DMS153 treated with DMSO at 0.1 percent for 48 hours (cell line): ENCODE measurements at regions not wholly inside any gene's neighbourhood (a gene's known extent, or its start where the extent isn't known, plus 50 kb on each side); places are given as distances from the start of the nearest gene placed in this dataset.

Source experiments
- DNase-seq: peaks from one replicate; lab custom pipeline; 2025; ENCODE audit not compliant: unreplicated experiment; lab: John Stamatoyannopoulos, UW

DNA sequence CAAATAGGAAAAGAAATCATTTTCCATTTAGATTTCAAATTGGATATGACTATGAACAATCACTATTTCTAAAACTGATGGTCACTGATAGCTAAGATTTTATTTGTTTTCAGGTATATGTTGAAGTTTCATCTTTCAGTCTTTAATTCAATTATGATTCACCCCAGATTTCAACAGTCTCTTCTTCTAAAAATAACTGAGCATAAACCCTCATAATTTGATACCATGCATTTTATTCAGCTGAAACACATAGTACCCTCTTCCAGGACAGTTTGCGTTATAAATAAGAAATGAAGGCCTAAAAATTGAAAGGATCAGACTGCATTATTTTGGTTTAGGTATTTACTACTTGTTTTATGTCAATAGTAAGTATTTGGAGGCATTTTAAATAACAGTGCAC lies 428.5 kb upstream of the NBEA start:
- no peak for DNase-seq

DNA sequence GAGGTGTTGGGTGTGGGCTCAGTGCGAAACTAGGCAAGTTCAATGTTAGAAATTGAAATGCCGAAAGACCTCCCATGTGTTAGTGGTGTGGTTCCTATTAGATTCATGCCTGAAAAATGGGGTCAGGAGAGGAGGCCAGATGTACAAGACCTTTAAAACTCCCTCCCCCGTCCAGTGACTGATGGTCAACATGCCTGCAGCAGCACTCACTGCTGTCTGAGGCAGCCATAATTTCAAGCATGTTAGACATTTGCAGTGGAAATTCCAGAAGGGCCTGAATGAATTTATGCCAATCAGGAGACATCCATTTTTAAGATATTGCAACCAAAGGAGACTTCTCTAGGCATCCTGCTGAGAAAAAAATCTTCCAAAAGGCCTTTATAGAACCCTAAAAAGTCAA lies 426.9 kb upstream of the NBEA start:
- DNase-seq: no peak

DNA sequence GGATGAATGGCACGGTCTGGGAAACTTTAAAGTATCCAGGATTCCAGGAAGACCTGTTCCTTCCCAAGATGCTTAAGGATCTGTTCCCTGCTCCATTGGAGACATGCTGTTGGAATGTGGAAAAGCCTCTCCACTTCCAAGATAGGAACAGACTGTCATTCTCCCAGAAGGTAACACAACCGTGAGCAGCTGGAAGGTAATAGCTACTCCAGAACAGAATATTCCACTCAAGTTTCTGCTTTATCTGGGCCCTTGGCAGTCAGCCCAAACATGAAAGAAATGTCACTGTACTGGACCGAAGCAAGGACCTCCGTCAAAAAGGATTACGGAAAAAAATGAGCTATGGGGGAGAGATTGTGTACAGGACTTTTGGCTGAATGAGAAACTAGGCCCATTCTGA lies 420.9 kb upstream of the NBEA start:
- no peak for DNase-seq

- DNase-seq: no peak
Measured at GRCh38 chr13:34522808-34523207, 419.3 kb upstream of the NBEA start.

GRCh38 chr13:34523406-34523805 lies 418.7 kb upstream of the NBEA start:
- no peak for DNase-seq

GRCh38 chr13:34533941-34534340 lies 408.1 kb upstream of the NBEA start:
- DNase-seq: no peak

GRCh38 chr13:34542321-34542720 lies 399.7 kb upstream of the NBEA start:
- DNase-seq: no peak

- DNase-seq: no peak
Measured at GRCh38 chr13:34543836-34544235, 398.2 kb upstream of the NBEA start.

GRCh38 chr13:34545461-34545860 lies 396.6 kb upstream of the NBEA start:
- DNase-seq: no peak

- DNase-seq: no peak
Measured at GRCh38 chr13:34546344-34547250, 395.5 kb upstream of the NBEA start.

DNA sequence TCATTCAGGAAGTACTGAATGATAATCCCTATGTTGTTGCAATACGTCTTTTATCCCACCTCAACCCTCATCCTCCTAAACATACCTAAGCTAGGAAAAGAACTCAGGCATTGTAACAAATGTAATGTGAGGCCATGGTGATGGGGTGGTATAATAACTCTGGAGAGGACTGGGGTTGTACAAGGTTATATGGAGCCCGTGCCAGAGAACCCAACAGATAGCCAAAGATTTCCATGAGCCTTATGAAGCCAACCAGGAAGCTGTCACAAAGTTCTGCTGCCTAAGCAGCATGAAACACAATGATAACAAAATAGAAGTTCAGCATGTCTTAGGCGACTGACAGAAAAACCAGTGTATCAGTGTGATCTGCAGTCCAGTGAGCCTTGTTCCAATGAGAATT lies 394.1 kb upstream of the NBEA start:
- DNase-seq: no peak

- DNase-seq: no peak
Measured at GRCh38 chr13:34553376-34553775, 388.7 kb upstream of the NBEA start.

DNA sequence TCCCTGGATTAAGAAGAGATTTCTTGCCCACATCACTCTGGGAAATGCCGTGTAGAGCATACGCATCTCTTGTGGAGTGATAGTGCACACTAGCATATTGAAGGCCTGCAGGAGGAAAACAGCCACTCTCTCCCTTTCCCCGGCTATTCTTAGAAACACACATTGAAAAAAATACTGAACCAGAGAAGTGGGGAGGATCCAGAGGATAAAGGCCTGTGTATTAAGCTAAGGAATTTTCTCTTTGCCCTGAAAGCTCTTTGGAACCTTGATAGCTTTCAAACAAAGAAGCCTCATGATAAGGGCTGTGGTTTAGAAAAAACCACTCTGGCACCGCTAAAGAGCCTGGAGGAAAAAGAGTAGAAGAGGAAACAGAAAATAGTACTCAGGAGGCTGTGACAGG lies 386.1 kb upstream of the NBEA start:
- no peak for DNase-seq

DNA sequence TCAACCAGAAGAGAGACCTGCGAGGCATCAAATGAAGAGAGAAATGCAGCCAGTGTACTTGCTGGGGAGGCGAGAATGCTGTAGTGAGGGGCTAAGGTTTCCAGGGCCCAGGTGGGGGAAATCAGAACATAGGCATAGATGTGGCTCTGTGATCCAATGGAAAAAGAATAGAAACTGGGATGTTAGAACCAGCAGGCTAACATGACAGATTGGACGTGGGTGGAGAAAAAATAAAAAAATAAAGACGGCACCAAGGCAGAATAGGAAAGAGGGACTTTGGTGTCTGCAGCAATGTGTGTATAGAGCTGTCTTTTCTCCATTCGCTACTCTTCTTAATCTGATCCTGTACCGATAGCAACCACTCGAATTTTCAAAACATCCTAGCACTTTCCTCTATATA lies 381.0 kb upstream of the NBEA start:
- no peak for DNase-seq

- DNase-seq: no peak
Measured at GRCh38 chr13:34567597-34567996, 374.5 kb upstream of the NBEA start.

DNA sequence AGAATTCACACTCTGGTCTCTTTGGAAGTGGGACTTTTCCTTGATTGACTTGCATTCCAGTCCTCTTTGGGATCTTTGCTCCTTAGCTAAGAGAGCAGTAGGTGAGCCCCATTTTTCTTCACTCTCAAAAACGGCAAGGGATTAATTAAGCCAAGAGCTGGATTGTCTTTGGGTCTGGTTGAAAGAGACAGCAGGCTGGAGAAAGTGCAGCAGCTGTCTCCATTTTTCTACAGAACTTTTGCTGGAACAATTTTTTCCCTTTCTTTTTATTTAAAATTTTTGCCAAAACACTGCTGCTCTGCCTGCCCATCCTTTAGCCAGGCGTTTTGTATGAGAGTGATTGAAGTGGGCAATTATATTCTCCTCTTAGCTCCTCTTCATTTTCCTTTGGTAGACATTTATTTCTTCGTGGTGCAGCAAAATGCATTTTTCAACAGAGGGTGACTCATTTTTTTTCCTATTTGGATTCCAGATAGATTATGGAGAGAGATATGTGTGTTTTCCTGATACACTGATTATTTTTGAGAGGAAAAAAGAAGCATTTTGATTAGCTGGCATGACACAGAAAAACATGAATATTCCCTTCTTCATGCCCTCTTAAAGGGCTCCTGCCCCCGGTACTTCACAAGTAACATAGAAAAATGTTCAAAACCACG lies 371.2 kb upstream of the NBEA start:
- no peak for DNase-seq

DNA sequence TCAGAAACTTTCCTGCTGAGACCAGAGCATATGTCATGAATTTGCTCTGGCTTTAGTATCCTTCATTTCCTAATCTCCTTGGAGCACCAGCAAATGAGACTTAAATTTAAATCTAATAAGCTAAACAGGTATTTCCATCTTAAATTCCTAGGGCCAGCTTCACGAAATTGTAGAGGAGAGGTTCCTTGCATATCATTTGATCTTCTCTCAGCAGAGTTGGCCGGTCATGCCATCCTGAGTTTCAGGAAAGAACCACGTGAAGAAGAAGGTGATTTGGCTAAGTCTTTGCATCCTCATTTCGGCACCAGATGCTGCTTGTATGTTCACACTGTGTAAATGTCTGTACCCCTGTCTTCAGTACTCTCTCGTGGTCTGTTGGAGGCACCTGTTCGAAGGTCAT lies 370.4 kb upstream of the NBEA start:
- DNase-seq: no peak

DNA sequence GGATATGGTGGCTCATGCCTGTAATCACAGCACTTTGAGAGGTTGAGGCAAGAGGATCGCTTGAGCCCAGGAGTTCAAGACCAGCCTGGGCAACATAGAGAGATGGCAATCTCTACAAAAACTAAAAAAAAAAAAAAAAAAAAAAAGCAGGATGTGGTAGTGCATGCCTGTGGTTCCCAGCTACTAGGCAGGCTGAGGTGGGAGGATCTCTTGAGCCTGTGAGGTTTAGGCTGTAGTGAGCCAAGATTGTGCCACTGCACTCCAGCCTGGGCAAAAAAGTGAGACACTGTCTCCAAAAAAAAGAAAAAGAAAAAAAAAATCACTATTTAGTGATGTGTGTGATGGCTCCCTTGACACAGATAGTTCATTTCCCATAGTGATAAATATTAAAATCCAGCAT lies 365.0 kb upstream of the NBEA start:
- DNase-seq: no peak

DNA sequence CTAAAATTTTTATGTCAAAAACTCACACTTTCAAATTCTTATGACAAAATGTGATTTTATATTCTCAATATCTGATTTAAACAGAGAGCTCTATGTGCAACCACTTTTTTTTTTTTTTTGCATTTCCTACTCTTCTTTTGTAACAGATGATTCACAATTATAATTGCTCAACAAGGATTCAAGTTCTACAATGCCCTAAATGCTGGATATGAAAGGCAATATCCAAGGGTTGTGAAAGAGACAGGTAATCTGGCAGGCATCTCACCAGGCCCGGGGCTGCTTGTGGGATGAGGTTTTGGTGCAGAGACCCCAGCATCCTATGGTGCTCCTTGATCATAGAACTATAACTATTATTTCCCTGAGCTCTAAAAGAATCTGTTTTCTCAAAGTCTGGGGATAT lies 363.6 kb upstream of the NBEA start:
- no peak for DNase-seq

- DNase-seq: no peak
Measured at GRCh38 chr13:34578917-34579316, 363.2 kb upstream of the NBEA start.

GRCh38 chr13:34583181-34583580 lies 358.9 kb upstream of the NBEA start:
- no peak for DNase-seq

DNA sequence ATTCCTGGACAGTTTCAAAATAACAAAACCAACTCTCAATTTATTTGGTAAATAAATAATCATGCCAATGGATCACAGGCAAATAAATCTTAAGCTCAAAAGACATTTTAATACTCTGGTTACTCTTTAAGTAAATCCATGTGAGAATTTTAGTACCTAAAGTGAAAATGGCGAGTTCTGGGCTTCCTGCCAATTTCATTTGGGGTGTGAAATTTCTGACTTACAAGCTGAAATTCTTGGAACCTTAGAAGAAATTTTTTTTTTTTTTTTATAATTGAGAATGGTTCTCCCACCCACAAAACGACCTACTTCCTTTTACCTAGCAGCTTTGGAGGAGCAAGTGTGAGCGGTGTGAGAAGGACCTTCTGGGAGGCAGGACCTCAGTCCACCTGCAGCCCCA lies 354.5 kb upstream of the NBEA start:
- no peak for DNase-seq

GRCh38 chr13:34588362-34588761 lies 353.7 kb upstream of the NBEA start:
- DNase-seq: no peak
